Keratinocyte (primary cell): ENCODE measurements at regions not wholly inside any gene's neighbourhood (a gene's known extent, or its start where the extent isn't known, plus 50 kb on each side); places are given as distances from the start of the nearest gene placed in this dataset.
A peak's percentile ranks its signal among the peaks of the same experiment; 100 is the strongest.

Source experiments
- DNase-seq: peaks from one replicate; pipeline ENCODE4 v3.0.0-alpha.2; 2011; ENCODE audit warnings: low read depth, missing footprints, low spot score
- FAIRE-seq: peaks from 2 replicates; lab custom pipeline; 2011; peaks lifted over from hg19 to GRCh38; lab: Jason Lieb, UNC
- H2AFZ ChIP-seq: 2 replicates; pipeline ENCODE4 v1.6.0; 2012; ENCODE audit warnings: low read length, control low read depth, inconsistent platforms; ENCODE audit not compliant: control insufficient read depth
- H3K27ac ChIP-seq: 2 replicates; pipeline ENCODE4 v1.5.1; 2011; ENCODE audit warnings: low read length; ENCODE audit not compliant: control insufficient read depth, insufficient read depth
- H3K27me3 ChIP-seq: 3 replicates; pipeline ENCODE4 v1.6.0; 2011; ENCODE audit warnings: low read length; ENCODE audit not compliant: control insufficient read depth, insufficient read depth; ENCODE audit errors: extremely low read depth
- H3K36me3 ChIP-seq, 2 experiments: 2 replicates in 1 of 2; 3 replicates in 1 of 2; pipeline ENCODE4 v1.5.1; 2011; ENCODE audit warnings: low read length in 2 of 2, mild to moderate bottlenecking in 1 of 2; ENCODE audit not compliant: control insufficient read depth in 2 of 2, insufficient read depth in 2 of 2; ENCODE audit errors: extremely low read depth in 1 of 2
- H3K4me1 ChIP-seq: 3 replicates; pipeline ENCODE4 v1.5.1; 2011; ENCODE audit warnings: low read length; ENCODE audit not compliant: control insufficient read depth, insufficient read depth; ENCODE audit errors: extremely low read depth
- H3K4me2 ChIP-seq: 3 replicates; pipeline ENCODE4 v1.6.0; 2011; ENCODE audit warnings: low read depth, low read length; ENCODE audit not compliant: control insufficient read depth, insufficient read depth; ENCODE audit errors: extremely low read depth
- H3K4me3 ChIP-seq, 3 experiments: fragments of 200-600 bp in 1 of 3; sonication (generic) in 1 of 3; 2 replicates in 2 of 3; 3 replicates in 1 of 3; pipeline ENCODE4 v1.5.1; 2011 to 2016; ENCODE audit warnings: low read length in 3 of 3, mild to moderate bottlenecking in 3 of 3, control low read depth in 2 of 3, inconsistent platforms in 1 of 3, low read depth in 1 of 3, mixed read lengths in 1 of 3, mixed run types in 1 of 3, moderate library complexity in 1 of 3; ENCODE audit not compliant: control insufficient read depth in 2 of 3, insufficient read depth in 2 of 3; ENCODE audit errors: extremely low read depth in 1 of 3
- H3K79me2 ChIP-seq: 2 replicates; pipeline ENCODE4 v1.6.0; 2012; ENCODE audit warnings: low read length; ENCODE audit not compliant: control insufficient read depth, insufficient read depth
- H3K9ac ChIP-seq: 3 replicates; pipeline ENCODE4 v1.6.0; 2011; ENCODE audit warnings: low read length; ENCODE audit not compliant: control insufficient read depth, insufficient read depth; ENCODE audit errors: extremely low read depth
- H3K9me1 ChIP-seq: 3 replicates; pipeline ENCODE4 v1.6.0; 2011; ENCODE audit warnings: low read length; ENCODE audit not compliant: control insufficient read depth, insufficient read depth; ENCODE audit errors: extremely low read depth
- H3K9me3 ChIP-seq: 2 replicates; pipeline ENCODE4 v1.5.1; 2012; ENCODE audit warnings: low read depth, low read length; ENCODE audit not compliant: control insufficient read depth
- H4K20me1 ChIP-seq: 3 replicates; pipeline ENCODE4 v1.6.0; 2011; ENCODE audit warnings: low read length; ENCODE audit not compliant: control insufficient read depth, insufficient read depth; ENCODE audit errors: extremely low read depth
- EZH2 ChIP-seq: IDR thresholded peaks from one replicate; pipeline ENCODE4 v1.6.1; 2012; ENCODE audit warnings: inconsistent platforms, mild to moderate bottlenecking, low read length, moderate library complexity
- dilution Hi-C: fragments of 300-500 bp; cut with MboI; formaldehyde crosslinking; loops from one replicate; pipeline ENCODE4 v1.7.0; 2020; ENCODE audit warnings: low sequenced_read_pairs; ENCODE audit not compliant: extremely low pct_ligation_motif_present
- TF ChIP-seq, protein P1 (sequence below), 3 experiments: IDR thresholded peaks in 1 of 3; conservative IDR thresholded peaks in 1 of 3; optimal IDR thresholded peaks in 1 of 3; 2 replicates in 2 of 3; 3 replicates in 1 of 3; pipeline versions ENCODE3 to v1.5.1; 2011; ENCODE audit warnings: low read length in 3 of 3, mild to moderate bottlenecking in 3 of 3, moderate library complexity in 2 of 3, control low read depth in 1 of 3, inconsistent platforms in 1 of 3; ENCODE audit not compliant: insufficient read depth in 2 of 3; ENCODE audit errors: extremely low read depth in 1 of 3

DNA sequence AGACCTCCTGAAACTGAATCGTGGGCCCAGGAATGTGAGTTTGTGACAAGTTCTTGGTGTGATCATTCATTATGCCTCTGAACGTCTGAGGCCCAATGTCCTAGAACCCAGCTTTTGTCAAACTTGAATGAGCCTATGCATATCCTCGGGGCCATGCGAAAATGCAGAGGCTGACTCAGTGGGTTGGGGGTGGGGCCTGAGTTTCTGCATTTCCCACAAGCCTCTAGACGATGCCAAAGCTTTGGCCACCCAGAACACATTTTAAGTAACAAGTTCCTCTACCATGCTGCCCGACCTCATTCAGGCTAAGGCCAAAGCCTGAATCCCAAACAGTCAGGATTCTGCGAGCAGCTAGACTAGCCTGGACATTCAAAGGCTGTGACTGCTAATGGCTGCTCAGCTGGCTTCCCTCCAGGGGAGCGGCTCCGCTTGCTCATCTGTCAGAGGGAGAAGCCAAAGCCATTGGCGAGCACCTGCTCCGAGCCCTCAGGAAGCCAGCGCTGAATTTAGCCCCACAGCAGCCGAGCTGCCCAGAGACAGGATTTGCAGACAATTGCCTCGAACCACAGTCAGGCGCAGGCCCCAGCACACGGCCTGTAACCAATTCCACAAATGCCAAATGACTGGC is 177.5 kb downstream of the ZDHHC21 start:
- dilution Hi-C loops = no loop called here
- H3K36me3 ChIP-seq = no peaks in the 10 kb centered on the region
- no peaks in the 10 kb centered on the region for H4K20me1 ChIP-seq
- H3K4me3 ChIP-seq = no peak overlapping the region
- H3K79me2 ChIP-seq = no peaks in the 10 kb centered on the region
- no peaks in the 10 kb centered on the region for H3K4me1 ChIP-seq
- H3K4me2 ChIP-seq = no peak overlapping the region
- H2AFZ ChIP-seq = peak overlapping the region; percentile 47
- FAIRE-seq (no peak), DNase-seq (no peak)
- TF ChIP-seq, protein P1, sequence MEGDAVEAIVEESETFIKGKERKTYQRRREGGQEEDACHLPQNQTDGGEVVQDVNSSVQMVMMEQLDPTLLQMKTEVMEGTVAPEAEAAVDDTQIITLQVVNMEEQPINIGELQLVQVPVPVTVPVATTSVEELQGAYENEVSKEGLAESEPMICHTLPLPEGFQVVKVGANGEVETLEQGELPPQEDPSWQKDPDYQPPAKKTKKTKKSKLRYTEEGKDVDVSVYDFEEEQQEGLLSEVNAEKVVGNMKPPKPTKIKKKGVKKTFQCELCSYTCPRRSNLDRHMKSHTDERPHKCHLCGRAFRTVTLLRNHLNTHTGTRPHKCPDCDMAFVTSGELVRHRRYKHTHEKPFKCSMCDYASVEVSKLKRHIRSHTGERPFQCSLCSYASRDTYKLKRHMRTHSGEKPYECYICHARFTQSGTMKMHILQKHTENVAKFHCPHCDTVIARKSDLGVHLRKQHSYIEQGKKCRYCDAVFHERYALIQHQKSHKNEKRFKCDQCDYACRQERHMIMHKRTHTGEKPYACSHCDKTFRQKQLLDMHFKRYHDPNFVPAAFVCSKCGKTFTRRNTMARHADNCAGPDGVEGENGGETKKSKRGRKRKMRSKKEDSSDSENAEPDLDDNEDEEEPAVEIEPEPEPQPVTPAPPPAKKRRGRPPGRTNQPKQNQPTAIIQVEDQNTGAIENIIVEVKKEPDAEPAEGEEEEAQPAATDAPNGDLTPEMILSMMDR (optimal IDR thresholded peaks at IDR 0.05 in 1 of 3, IDR thresholded peaks at IDR 0.05 in 1 of 3, conservative IDR thresholded peaks at IDR 0.05 in 1 of 3; ENCODE audit: extremely low read depth in 1 of 3, insufficient read depth in 2 of 3, low read length in 3 of 3) = no peak
- TF ChIP-seq EZH2 = no peak
- H3K27ac ChIP-seq = no peak overlapping the region
- no peaks in the 10 kb centered on the region for H3K27me3 ChIP-seq
- H3K9me3 ChIP-seq = no peaks in the 10 kb centered on the region
- H3K9me1 ChIP-seq = no peaks in the 10 kb centered on the region
- no peak overlapping the region for H3K9ac ChIP-seq

DNA sequence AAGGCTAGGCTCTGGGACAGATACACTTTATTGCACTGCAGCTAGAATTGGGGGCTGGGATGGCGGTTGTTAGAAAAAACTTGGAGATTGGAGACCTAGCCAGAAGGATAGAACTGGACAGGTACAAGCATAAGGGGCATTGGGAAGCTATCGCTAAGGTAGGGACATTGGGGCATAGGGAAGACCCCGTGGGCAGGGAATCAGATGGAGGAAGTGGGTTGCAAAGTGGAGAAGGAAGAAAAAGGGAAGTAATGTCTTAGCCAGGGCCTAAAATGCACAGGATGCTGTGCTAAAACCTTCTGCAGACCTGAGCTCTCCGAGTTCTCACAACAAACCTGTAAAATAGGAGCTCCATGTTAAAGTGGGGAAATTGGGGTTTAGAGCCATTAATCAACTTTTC is 178.2 kb downstream of the ZDHHC21 start:
- TF ChIP-seq, protein P1 (optimal IDR thresholded peaks at IDR 0.05 in 1 of 3, IDR thresholded peaks at IDR 0.05 in 1 of 3, conservative IDR thresholded peaks at IDR 0.05 in 1 of 3; ENCODE audit: extremely low read depth in 1 of 3, insufficient read depth in 2 of 3, low read length in 3 of 3) = no peak
- TF ChIP-seq EZH2 = no peak
- Histone ChIP-seq H3K9ac (no peak overlapping the region), H3K27ac (no peak overlapping the region), H3K4me1 (no peaks in the 10 kb centered on the region), H4K20me1 (no peaks in the 10 kb centered on the region), H2AFZ (no peak overlapping the region), H3K4me2 (no peak overlapping the region), H3K4me3 (no peak overlapping the region), H3K79me2 (no peaks in the 10 kb centered on the region), H3K36me3 (no peaks in the 10 kb centered on the region), H3K27me3 (no peaks in the 10 kb centered on the region), H3K9me3 (no peaks in the 10 kb centered on the region), H3K9me1 (no peaks in the 10 kb centered on the region)
- dilution Hi-C loops = no loop called here
- DNase-seq (no peak), FAIRE-seq (no peak)
